Adrenal gland (tissue), 9 donors: ENCODE measurements at regions not wholly inside any gene's neighbourhood (a gene's known extent, or its start where the extent isn't known, plus 50 kb on each side); places are given as distances from the start of the nearest gene placed in this dataset.

Experiments
- DNase-seq, 7 donors: peaks; one replicate each; pipeline ENCODE4 v3.0.0-alpha.2; 2019 to 2020
- H3K27ac ChIP-seq, 5 donors: fragments of 200-600 bp; sonication (generic) in 4 of 5; 1 replicate in 3 of 5; 2 replicates in 2 of 5; pipeline versions ENCODE4 v1.5.1 to v1.8.0; 2016 to 2020; ENCODE audit warnings: mild to moderate bottlenecking in 1 of 5
- H3K27me3 ChIP-seq: fragments of 200-600 bp; 2 replicates; pipeline ENCODE4 v1.8.0; 2021
- H3K36me3 ChIP-seq, 2 donors: fragments of 200-600 bp; replicated peaks in 1 of 2; 1 replicate in 1 of 2; 2 replicates in 1 of 2; pipeline versions ENCODE4 v1.5.1 to v1.8.0; 2018 to 2022
- H3K4me1 ChIP-seq, 2 donors: fragments of 200-600 bp; replicated peaks in 1 of 2; 1 replicate in 1 of 2; 2 replicates in 1 of 2; pipeline versions ENCODE4 v1.5.1 to v1.8.0; 2018 to 2021
- H3K4me3 ChIP-seq, 4 donors: fragments of 200-600 bp; sonication (generic) in 3 of 4; one replicate each; pipeline ENCODE4 v1.5.1; 2016 to 2018
- H3K9me3 ChIP-seq, 3 donors: fragments of 200-600 bp; sonication (generic) in 1 of 3; replicated peaks in 1 of 3; 1 replicate in 2 of 3; 2 replicates in 1 of 3; pipeline versions ENCODE4 v1.5.1 to v1.8.0; 2016 to 2021
- POLR2A ChIP-seq, 2 donors: fragments of 450-650 bp; IDR thresholded peaks; one replicate each; pipeline ENCODE4 v1.6.1; 2017; ENCODE audit warnings: antibody characterized with exemption in 2 of 2, mild to moderate bottlenecking in 2 of 2, moderate library complexity in 1 of 2
- WGBS, 4 donors: extraction: QIAGEN DNeasy Blood & Tissue Kit in 2 of 4; methylation state at CpG; one replicate each; pipeline versions ENCODE4 v1.1.5 to v1.1.7; 2013 to 2017; 5-methylcytosine and 5-hydroxymethylcytosine counted together
- intact Hi-C, 2 donors: fragments of 100-400 bp; cut with DNase I; formaldehyde crosslinking; loops; one replicate each; pipeline versions ENCODE4 v1.14.1 to v1.15.0; 2022 to 2023
- TF ChIP-seq, protein P1 (sequence below), 6 experiments: fragments of 450-650 bp in 4 of 6; fragments of 200-600 bp in 2 of 6; sonication (generic) in 1 of 6; IDR thresholded peaks; 1 replicate in 5 of 6; 2 replicates in 1 of 6; pipeline versions ENCODE4 v1.5.1 to v1.8.0; 2016 to 2021; ENCODE audit warnings: antibody characterized with exemption in 6 of 6, mild to moderate bottlenecking in 2 of 6, moderate library complexity in 1 of 6
- donor health status: healthy with polysubstance abuse.
- donor health status: Bipolar disorder and iron deficiency.
- donor health status: DM: yes; HTN: yes; CAD: no.
- donor health status: DM: no; HTN: no; CAD: no.
- donor health status: DM: no; HTN: no; CAD: no.

DNA sequence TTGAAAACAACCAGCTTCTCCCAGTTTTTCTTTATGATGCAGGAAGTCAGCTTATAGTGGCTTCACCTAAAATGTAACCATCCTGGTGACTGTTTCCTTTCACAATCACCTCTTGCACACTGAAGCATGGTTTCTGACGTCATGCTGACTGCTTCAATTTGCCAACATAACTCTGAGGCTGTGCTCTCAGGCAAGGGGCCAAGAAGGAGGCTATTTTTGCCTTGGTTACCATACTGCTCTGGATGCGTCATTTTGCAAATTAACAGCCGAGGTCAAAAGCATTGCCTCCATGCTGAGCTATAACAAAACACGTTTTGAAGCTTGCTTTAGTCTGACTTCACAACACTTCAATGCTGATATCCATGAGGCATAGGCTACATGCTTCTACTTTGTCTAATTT, 397.8 kb downstream of the METTL4 start:
- Histone ChIP-seq H3K36me3 (no peaks in the 10 kb centered on the region), H3K27me3 (no peaks in the 10 kb centered on the region), H3K9me3 (no peaks in the 10 kb centered on the region), H3K27ac (no peak overlapping the region), H3K4me3 (no peak overlapping the region), H3K4me1 (no peaks in the 10 kb centered on the region)
- intact Hi-C loops, result no loop called here
- WGBS, 4 donors, result 34 to 43% (median 38%) methylated on average over 4 of the region's 4 CpGs
- TF ChIP-seq, protein P1, sequence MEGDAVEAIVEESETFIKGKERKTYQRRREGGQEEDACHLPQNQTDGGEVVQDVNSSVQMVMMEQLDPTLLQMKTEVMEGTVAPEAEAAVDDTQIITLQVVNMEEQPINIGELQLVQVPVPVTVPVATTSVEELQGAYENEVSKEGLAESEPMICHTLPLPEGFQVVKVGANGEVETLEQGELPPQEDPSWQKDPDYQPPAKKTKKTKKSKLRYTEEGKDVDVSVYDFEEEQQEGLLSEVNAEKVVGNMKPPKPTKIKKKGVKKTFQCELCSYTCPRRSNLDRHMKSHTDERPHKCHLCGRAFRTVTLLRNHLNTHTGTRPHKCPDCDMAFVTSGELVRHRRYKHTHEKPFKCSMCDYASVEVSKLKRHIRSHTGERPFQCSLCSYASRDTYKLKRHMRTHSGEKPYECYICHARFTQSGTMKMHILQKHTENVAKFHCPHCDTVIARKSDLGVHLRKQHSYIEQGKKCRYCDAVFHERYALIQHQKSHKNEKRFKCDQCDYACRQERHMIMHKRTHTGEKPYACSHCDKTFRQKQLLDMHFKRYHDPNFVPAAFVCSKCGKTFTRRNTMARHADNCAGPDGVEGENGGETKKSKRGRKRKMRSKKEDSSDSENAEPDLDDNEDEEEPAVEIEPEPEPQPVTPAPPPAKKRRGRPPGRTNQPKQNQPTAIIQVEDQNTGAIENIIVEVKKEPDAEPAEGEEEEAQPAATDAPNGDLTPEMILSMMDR (IDR thresholded peaks at IDR 0.05), result no peak
- no peak for TF ChIP-seq POLR2A (IDR thresholded peaks at IDR 0.05)
- DNase-seq, result peak in 5 of 7 donors; percentile 12 to 57 (median 27)

DNA sequence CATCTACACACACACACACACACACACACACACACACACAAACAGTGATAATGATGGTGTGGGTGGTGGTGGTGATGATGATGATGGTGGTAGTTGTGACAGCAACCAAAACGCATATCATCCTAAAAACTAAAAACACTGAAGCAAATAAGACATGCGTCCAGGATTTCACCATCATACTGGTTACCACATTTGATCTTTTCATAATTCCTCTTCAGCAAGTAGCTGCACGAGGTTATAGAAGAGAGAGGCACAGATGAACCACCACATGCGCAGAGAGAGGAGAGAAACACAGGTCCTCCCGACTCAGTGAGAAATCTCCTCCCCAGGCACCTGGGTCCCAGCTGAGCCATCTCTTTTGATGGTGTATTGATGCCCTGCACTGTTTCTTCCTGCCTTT, 393.3 kb downstream of the METTL4 start:
- Histone ChIP-seq H3K9me3 (no peaks in the 10 kb centered on the region), H3K4me3 (no peak overlapping the region), H3K27me3 (no peaks in the 10 kb centered on the region), H3K27ac (no peak overlapping the region), H3K36me3 (no peaks in the 10 kb centered on the region), H3K4me1 (no peaks in the 10 kb centered on the region)
- 60 to 77% (median 69%) methylated on average over 5 of the region's 5 CpGs for WGBS, 4 donors
- no peak for DNase-seq
- TF ChIP-seq, protein P1 (IDR thresholded peaks at IDR 0.05), result no peak
- no peak for TF ChIP-seq POLR2A (IDR thresholded peaks at IDR 0.05)
- intact Hi-C loops, result no loop called here

DNA sequence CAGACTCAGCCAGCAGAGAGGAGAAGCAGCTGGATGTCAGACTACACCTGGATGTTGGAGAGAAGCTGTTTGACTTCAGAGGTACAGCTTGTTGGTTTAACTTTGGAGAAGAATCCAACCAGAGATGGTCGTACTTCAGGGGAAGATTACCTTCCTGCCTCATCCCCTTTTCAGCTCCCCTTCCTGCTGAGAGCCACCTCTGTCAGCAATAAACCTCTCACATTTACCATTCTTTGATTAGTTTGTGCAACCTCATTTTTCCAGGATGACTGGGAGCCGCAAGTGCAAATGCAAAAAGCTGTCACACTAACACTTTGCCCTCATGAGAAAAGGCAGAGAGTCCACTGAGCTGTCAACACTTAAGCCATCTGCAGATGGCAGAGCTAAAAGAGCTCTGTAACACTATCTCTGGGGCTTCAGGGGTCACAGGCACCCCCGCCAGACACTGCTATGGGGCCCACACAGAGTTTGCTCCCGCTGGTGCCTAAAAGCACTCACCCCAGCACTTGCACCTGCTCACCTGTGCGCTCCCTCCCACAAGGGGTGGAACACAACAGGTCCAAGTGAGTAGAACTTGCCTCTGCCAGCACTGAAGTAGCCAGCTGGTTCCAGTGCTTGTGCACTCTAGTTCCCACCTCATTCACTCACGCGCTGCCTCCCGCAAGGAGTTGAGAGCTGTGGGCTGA, 391.7 kb downstream of the METTL4 start:
- intact Hi-C loops, result no loop called here
- WGBS, 4 donors, result 83 to 96% (median 88%) methylated on average over 5 to 8 of the region's 8 CpGs

DNA sequence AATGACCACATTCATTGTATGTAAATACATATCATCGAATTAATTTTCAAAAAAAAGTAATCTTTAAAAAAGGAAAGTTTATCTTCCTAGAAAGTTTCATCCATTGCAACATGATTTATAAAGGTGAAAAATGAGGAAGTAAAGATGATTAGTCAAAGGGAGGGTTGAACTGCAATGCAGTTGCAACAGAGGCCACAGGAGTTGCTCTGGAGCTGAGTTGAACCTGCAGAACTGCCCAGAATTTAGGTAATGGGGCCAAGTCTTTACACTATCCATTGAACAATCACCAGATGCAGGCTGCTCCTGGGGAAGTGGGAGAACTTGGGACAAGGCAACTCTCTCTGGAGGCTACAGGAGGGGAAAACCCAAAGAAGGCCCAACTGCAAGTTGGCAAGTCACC, 390.7 kb downstream of the METTL4 start:
- intact Hi-C loops, result no loop called here
- TF ChIP-seq, protein P1 (IDR thresholded peaks at IDR 0.05), result no peak
- no peak for TF ChIP-seq POLR2A (IDR thresholded peaks at IDR 0.05)
- Histone ChIP-seq H3K27me3 (no peaks in the 10 kb centered on the region), H3K27ac (no peak overlapping the region), H3K9me3 (no peaks in the 10 kb centered on the region), H3K36me3 (no peaks in the 10 kb centered on the region), H3K4me3 (no peak overlapping the region), H3K4me1 (no peaks in the 10 kb centered on the region)
- DNase-seq, result no peak
- WGBS, 4 donors, result 66 to 86% (median 78%) methylated on average over 1 of the region's 1 CpG

More for the DNA sequence above, 391.7 kb downstream of the METTL4 start:
- Histone ChIP-seq H3K27me3 (no peaks in the 10 kb centered on the region), H3K4me1 (no peaks in the 10 kb centered on the region), H3K4me3 (no peak overlapping the region), H3K36me3 (no peaks in the 10 kb centered on the region), H3K9me3 (no peaks in the 10 kb centered on the region), H3K27ac (no peak overlapping the region)
- no peak for DNase-seq
- no peak for TF ChIP-seq POLR2A (IDR thresholded peaks at IDR 0.05)
- TF ChIP-seq, protein P1 (IDR thresholded peaks at IDR 0.05), result no peak
